GM12878 (cell line): ENCODE measurements at regions not wholly inside any gene's neighbourhood (a gene's known extent, or its start where the extent isn't known, plus 50 kb on each side); places are given as distances from the start of the nearest gene placed in this dataset.

Experiments
- ATAC-seq: fragments of 200-7000 bp; cut with Tn5 transposase; 3 replicates; pipeline ENCODE4 v1.9.1; 2020; ENCODE audit warnings: mild to moderate bottlenecking, moderate library complexity
- BruUV-seq: library from RNA; stranded (reverse); fragments of 400-500 nt; replicated peaks from 2 replicates; lab custom pipeline; 2021; lab: Mats Ljungman, UMichigan
- CTCF ChIA-PET: fragments of 300-600 bp; sonication (Branson Sonifier 250); formaldehyde crosslinking; extraction: SDS; loops from one replicate; lab custom pipeline; 2021; ENCODE audit warnings: inconsistent platforms; lab: Yijun Ruan, JAX
- POLR2A ChIA-PET: fragments of 350-600 bp; formaldehyde crosslinking; extraction: SDS; loops from one replicate; lab custom pipeline; 2021; ENCODE audit warnings: inconsistent platforms; lab: Charles Lee
- RAD21 ChIA-PET: fragments of 300-600 bp; sonication (Branson Sonifier 250); formaldehyde crosslinking; loops from one replicate; lab custom pipeline; 2023; ENCODE audit warnings: antibody characterized with exemption; ENCODE audit not compliant: unreplicated experiment; lab: Charles Lee
- SMC1A ChIA-PET: fragments of 300-600 bp; sonication (Branson Sonifier 250); formaldehyde crosslinking; loops from one replicate; lab custom pipeline; 2023; ENCODE audit not compliant: unreplicated experiment, uncharacterized antibody; lab: Charles Lee
- DNase-seq: peaks from one replicate; pipeline ENCODE4 v3.0.0-alpha.2; 2011; ENCODE audit warnings: low read depth, low spot score
- FAIRE-seq: peaks from 3 replicates; lab custom pipeline; 2011; peaks lifted over from hg19 to GRCh38; lab: Jason Lieb, UNC
- H2AFZ ChIP-seq: 2 replicates; pipeline ENCODE4 v1.6.0; 2011; ENCODE audit warnings: low read depth, low read length, control low read depth; ENCODE audit not compliant: control insufficient read depth
- H3K27ac ChIP-seq: 2 replicates; pipeline ENCODE4 v1.5.1; 2011; ENCODE audit warnings: control low read depth; ENCODE audit not compliant: control insufficient read depth, insufficient read depth
- H3K27me3 ChIP-seq, 2 experiments: replicated peaks in 1 of 2; 2 replicates each; pipeline versions ENCODE4 v1.6.0 to v1.6.1; 2011; ENCODE audit warnings: low read length in 1 of 2; ENCODE audit not compliant: control insufficient read depth in 2 of 2, insufficient read depth in 2 of 2
- H3K36me3 ChIP-seq, 2 experiments: 2 replicates each; pipeline ENCODE4 v1.5.1; 2011; ENCODE audit warnings: low read length in 1 of 2; ENCODE audit not compliant: control insufficient read depth in 2 of 2, insufficient read depth in 2 of 2
- H3K4me1 ChIP-seq: 2 replicates; pipeline ENCODE4 v1.6.1; 2011; ENCODE audit warnings: mild to moderate bottlenecking, low read length, moderate library complexity, mixed read lengths; ENCODE audit not compliant: control insufficient read depth, insufficient read depth
- H3K4me2 ChIP-seq: 2 replicates; pipeline ENCODE4 v1.6.0; 2011; ENCODE audit warnings: control low read depth; ENCODE audit not compliant: control insufficient read depth, insufficient read depth
- H3K4me3 ChIP-seq: fragments of 200-600 bp; sonication (generic); 2 replicates; pipeline ENCODE4 v1.5.1; 2016
- H3K79me2 ChIP-seq: 2 replicates; pipeline ENCODE4 v1.6.0; 2011; ENCODE audit warnings: low read length; ENCODE audit not compliant: control insufficient read depth, insufficient read depth
- H3K9ac ChIP-seq: 2 replicates; pipeline ENCODE4 v1.8.0; 2011; ENCODE audit warnings: low read length, control low read depth, mixed read lengths; ENCODE audit not compliant: control insufficient read depth, insufficient read depth
- H3K9me3 ChIP-seq: replicated peaks from 3 replicates; pipeline ENCODE4 v1.5.1; 2011; ENCODE audit warnings: mild to moderate bottlenecking, low read length; ENCODE audit not compliant: control insufficient read depth, insufficient read depth
- H4K20me1 ChIP-seq: 2 replicates; pipeline ENCODE4 v1.6.0; 2011; ENCODE audit not compliant: control insufficient read depth, insufficient read depth
- BACH1 ChIP-seq: fragments of 450-650 bp; IDR thresholded peaks from 2 replicates; pipeline ENCODE4 v1.6.1; 2017; ENCODE audit warnings: mild to moderate bottlenecking, borderline replicate concordance
- CEBPB ChIP-seq, 2 experiments: fragments of 150-350 bp in 1 of 2; IDR thresholded peaks; 2 replicates each; pipeline ENCODE4 v1.6.1; 2012 to 2014; ENCODE audit warnings: low read depth in 2 of 2, low read length in 2 of 2, borderline replicate concordance in 1 of 2, inconsistent platforms in 1 of 2
- CREM ChIP-seq: IDR thresholded peaks from 2 replicates; pipeline ENCODE4 v1.6.1; 2014; ENCODE audit warnings: antibody characterized with exemption, low read depth
- FOXM1 ChIP-seq: IDR thresholded peaks from 2 replicates; pipeline ENCODE4 v1.6.1; 2012; ENCODE audit warnings: low read depth, mild to moderate bottlenecking, inconsistent platforms, low read length, moderate library complexity
- HCFC1 ChIP-seq: fragments of 150-350 bp; IDR thresholded peaks from 2 replicates; pipeline ENCODE4 v1.6.1; 2014; ENCODE audit warnings: low read length
- MTA2 ChIP-seq: fragments of 450-650 bp; IDR thresholded peaks from 2 replicates; pipeline ENCODE4 v1.6.1; 2016; ENCODE audit warnings: low read depth, mild to moderate bottlenecking, moderate library complexity
- MYB ChIP-seq: fragments of 150-350 bp; IDR thresholded peaks from 2 replicates; pipeline ENCODE4 v1.6.1; 2014; ENCODE audit warnings: mild to moderate bottlenecking, low read depth, low read length, borderline replicate concordance
- PAX8 ChIP-seq: fragments of 450-650 bp; IDR thresholded peaks from 2 replicates; pipeline ENCODE4 v1.6.1; 2017; ENCODE audit warnings: mild to moderate bottlenecking, moderate library complexity
- PML ChIP-seq: IDR thresholded peaks from 2 replicates; pipeline ENCODE4 v1.6.1; 2012; ENCODE audit warnings: low read length, inconsistent platforms
- RUNX3 ChIP-seq: IDR thresholded peaks from 2 replicates; pipeline ENCODE4 v1.6.1; 2012; ENCODE audit warnings: low read length, inconsistent platforms
- TCF7 ChIP-seq: IDR thresholded peaks from 2 replicates; pipeline ENCODE4 v1.6.1; 2014; ENCODE audit warnings: antibody characterized with exemption, borderline replicate concordance
- WGBS: methylation state at CpG from one replicate; pipeline ENCODE4 v1.1.6; 2016; ENCODE audit warnings: low lambda C conversion rate; ENCODE audit not compliant: insufficient replicate concordance, insufficient coverage; ENCODE audit errors: missing lambda C conversion rate; 5-methylcytosine and 5-hydroxymethylcytosine counted together
- in situ Hi-C: fragments of 300-500 bp; cut with MboI; formaldehyde crosslinking; loops from 9 replicates; pipeline ENCODE4 v1.14.3; 2018; ENCODE audit warnings: mixed read lengths
- intact Hi-C: fragments of 100-400 bp; cut with micrococcal nuclease; formaldehyde crosslinking; loops from one replicate; pipeline ENCODE4 v1.14.2; 2022; ENCODE audit not compliant: unreplicated experiment
- TF ChIP-seq, protein P1 (sequence below): fragments of 450-650 bp; IDR thresholded peaks from 2 replicates; pipeline ENCODE4 v1.6.1; 2017; ENCODE audit warnings: mild to moderate bottlenecking, low read depth, inconsistent platforms; ENCODE audit not compliant: poor library complexity, severe bottlenecking
- TF ChIP-seq, protein P2 (sequence below): fragments of 450-650 bp; formaldehyde crosslinking; IDR thresholded peaks from 2 replicates; pipeline ENCODE4 v1.5.0; 2022; ENCODE audit warnings: mild to moderate bottlenecking, missing genetic modification characterization

DNA sequence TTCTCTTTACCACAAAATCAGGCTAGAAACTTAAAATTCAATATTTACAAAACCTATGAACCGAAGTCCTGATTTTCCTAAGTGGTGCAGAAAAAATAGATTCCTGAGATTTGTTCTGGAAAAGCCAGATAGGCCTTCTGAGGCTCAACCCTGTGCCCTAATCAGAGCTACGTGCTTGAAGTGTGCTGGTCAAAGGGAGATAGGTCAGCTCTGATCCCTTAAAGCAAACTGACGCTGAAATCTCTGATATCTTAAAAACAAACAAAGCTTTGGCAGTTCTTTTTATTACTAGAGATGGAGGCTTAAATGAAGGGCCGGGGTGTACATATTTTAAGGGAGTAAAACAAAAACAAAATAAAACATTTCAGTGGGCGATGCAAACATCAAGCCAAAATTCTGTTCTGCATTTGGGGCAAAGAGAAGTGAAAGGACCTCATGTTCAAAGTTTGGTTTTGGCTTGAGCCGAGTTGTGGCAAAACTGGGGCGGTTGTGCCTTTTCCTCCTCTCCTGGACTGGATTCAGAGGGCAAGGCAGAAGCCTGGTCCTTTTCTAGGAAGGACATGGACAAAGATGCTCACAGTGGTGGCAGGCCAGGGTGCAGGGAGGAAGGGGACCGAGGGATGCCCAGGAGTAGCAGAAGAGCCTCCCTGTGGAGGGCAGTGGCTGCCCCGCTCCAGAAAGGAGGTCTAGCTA, 295.0 kb downstream of the CDCA7 start:
- peaks cover 0 to 3% of the 10 kb centered on the region in 2 experiments; a peak in 2 of 4 replicates for H3K27me3 ChIP-seq
- RAD21 ChIA-PET = no interaction called here
- H3K9me3 ChIP-seq = no peaks in the 10 kb centered on the region
- H3K4me2 ChIP-seq = no peak overlapping the region
- intact Hi-C loops = no loop called here
- ATAC-seq (no peak), FAIRE-seq (no peak), DNase-seq (no peak)
- H3K79me2 ChIP-seq = no peaks in the 10 kb centered on the region
- SMC1A ChIA-PET = no interaction called here
- H3K4me1 ChIP-seq = no peaks in the 10 kb centered on the region
- POLR2A ChIA-PET = no interaction called here
- no peaks in the 10 kb centered on the region for H4K20me1 ChIP-seq
- CTCF ChIA-PET = interaction anchor here (0.7 kb wide), 1 partner anchor 354 kb away, joined by 4 read pairs; no protein-coding TSS in a partner anchor
- in situ Hi-C loops = no loop called here
- no peak overlapping the region for H2AFZ ChIP-seq
- H3K27ac ChIP-seq = no peak overlapping the region
- BruUV-seq = no TSS peak
- H3K36me3 ChIP-seq = no peaks in the 10 kb centered on the region
- WGBS = 31% methylated on average over 9 of the region's 9 CpGs
- no peak overlapping the region for H3K4me3 ChIP-seq
- H3K9ac ChIP-seq = no peak overlapping the region
- no peak for TF ChIP-seq TCF7
- no peak for TF ChIP-seq RUNX3
- TF ChIP-seq FOXM1 = no peak
- no peak for TF ChIP-seq BACH1
- no peak for TF ChIP-seq PAX8
- TF ChIP-seq, protein P1, sequence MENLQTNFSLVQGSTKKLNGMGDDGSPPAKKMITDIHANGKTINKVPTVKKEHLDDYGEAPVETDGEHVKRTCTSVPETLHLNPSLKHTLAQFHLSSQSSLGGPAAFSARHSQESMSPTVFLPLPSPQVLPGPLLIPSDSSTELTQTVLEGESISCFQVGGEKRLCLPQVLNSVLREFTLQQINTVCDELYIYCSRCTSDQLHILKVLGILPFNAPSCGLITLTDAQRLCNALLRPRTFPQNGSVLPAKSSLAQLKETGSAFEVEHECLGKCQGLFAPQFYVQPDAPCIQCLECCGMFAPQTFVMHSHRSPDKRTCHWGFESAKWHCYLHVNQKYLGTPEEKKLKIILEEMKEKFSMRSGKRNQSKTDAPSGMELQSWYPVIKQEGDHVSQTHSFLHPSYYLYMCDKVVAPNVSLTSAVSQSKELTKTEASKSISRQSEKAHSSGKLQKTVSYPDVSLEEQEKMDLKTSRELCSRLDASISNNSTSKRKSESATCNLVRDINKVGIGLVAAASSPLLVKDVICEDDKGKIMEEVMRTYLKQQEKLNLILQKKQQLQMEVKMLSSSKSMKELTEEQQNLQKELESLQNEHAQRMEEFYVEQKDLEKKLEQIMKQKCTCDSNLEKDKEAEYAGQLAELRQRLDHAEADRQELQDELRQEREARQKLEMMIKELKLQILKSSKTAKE = no peak
- TF ChIP-seq PML = no peak
- no peak for TF ChIP-seq HCFC1
- TF ChIP-seq, protein P2, sequence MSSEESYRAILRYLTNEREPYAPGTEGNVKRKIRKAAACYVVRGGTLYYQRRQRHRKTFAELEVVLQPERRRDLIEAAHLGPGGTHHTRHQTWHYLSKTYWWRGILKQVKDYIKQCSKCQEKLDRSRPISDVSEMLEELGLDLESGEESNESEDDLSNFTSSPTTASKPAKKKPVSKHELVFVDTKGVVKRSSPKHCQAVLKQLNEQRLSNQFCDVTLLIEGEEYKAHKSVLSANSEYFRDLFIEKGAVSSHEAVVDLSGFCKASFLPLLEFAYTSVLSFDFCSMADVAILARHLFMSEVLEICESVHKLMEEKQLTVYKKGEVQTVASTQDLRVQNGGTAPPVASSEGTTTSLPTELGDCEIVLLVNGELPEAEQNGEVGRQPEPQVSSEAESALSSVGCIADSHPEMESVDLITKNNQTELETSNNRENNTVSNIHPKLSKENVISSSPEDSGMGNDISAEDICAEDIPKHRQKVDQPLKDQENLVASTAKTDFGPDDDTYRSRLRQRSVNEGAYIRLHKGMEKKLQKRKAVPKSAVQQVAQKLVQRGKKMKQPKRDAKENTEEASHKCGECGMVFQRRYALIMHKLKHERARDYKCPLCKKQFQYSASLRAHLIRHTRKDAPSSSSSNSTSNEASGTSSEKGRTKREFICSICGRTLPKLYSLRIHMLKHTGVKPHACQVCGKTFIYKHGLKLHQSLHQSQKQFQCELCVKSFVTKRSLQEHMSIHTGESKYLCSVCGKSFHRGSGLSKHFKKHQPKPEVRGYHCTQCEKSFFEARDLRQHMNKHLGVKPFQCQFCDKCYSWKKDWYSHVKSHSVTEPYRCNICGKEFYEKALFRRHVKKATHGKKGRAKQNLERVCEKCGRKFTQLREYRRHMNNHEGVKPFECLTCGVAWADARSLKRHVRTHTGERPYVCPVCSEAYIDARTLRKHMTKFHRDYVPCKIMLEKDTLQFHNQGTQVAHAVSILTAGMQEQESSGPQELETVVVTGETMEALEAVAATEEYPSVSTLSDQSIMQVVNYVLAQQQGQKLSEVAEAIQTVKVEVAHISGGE = no peak
- no peak for TF ChIP-seq CREM
- TF ChIP-seq MTA2 = no peak
- no peak for TF ChIP-seq MYB
- no peak for TF ChIP-seq CEBPB (IDR thresholded peaks at IDR 0.05; ENCODE audit: borderline replicate concordance in 1 of 2, low read depth in 2 of 2, low read length in 2 of 2)
